Osteoblast (primary cell): ENCODE measurements at regions not wholly inside any gene's neighbourhood (a gene's known extent, or its start where the extent isn't known, plus 50 kb on each side); places are given as distances from the start of the nearest gene placed in this dataset.

Experiments used
- DNase-seq: peaks from one replicate; pipeline ENCODE4 v3.0.0; 2011; ENCODE audit warnings: low spot score, mixed read lengths; ENCODE audit not compliant: insufficient read length; ENCODE audit errors: missing footprints
- H2AFZ ChIP-seq: 2 replicates; pipeline ENCODE4 v1.6.0; 2011; ENCODE audit warnings: mild to moderate bottlenecking, low read length
- H3K27ac ChIP-seq: 2 replicates; pipeline ENCODE4 v1.5.1; 2011; ENCODE audit warnings: mild to moderate bottlenecking, low read depth, low read length, moderate library complexity
- H3K27me3 ChIP-seq: 2 replicates; pipeline ENCODE4 v1.6.0; 2012; ENCODE audit warnings: mild to moderate bottlenecking, control low read depth, inconsistent platforms, low read length, moderate library complexity; ENCODE audit not compliant: insufficient read depth
- H3K36me3 ChIP-seq: 2 replicates; pipeline ENCODE4 v1.5.1; 2011; ENCODE audit warnings: mild to moderate bottlenecking, low read length, control low read depth, moderate library complexity; ENCODE audit not compliant: insufficient read depth
- H3K4me1 ChIP-seq: 2 replicates; pipeline ENCODE4 v1.5.1; 2011; ENCODE audit warnings: mild to moderate bottlenecking, low read length, control low read depth, moderate library complexity; ENCODE audit not compliant: insufficient read depth
- H3K4me2 ChIP-seq: 2 replicates; pipeline ENCODE4 v1.6.0; 2011; ENCODE audit warnings: mild to moderate bottlenecking, low read length; ENCODE audit not compliant: insufficient read depth
- H3K4me3 ChIP-seq: fragments of 200-600 bp; sonication (generic); 3 replicates; pipeline ENCODE4 v1.5.1; 2012; ENCODE audit warnings: mild to moderate bottlenecking, low read length, inconsistent platforms; ENCODE audit not compliant: insufficient read depth
- H3K79me2 ChIP-seq: 2 replicates; pipeline ENCODE4 v1.6.0; 2012; ENCODE audit warnings: mild to moderate bottlenecking, low read length, control low read depth, inconsistent platforms; ENCODE audit not compliant: insufficient read depth
- H3K9me3 ChIP-seq: 2 replicates; pipeline ENCODE4 v1.5.1; 2011; ENCODE audit warnings: low read depth, low read length, control low read depth
- H4K20me1 ChIP-seq: 2 replicates; pipeline ENCODE4 v1.6.0; 2012; ENCODE audit warnings: mild to moderate bottlenecking, low read length, control low read depth; ENCODE audit not compliant: insufficient read depth
- TF ChIP-seq, protein P1 (sequence below): IDR thresholded peaks from 2 replicates; pipeline ENCODE4 v1.5.1; 2011; ENCODE audit warnings: mild to moderate bottlenecking, low read depth, low read length, moderate library complexity; ENCODE audit errors: extremely low read depth

DNA sequence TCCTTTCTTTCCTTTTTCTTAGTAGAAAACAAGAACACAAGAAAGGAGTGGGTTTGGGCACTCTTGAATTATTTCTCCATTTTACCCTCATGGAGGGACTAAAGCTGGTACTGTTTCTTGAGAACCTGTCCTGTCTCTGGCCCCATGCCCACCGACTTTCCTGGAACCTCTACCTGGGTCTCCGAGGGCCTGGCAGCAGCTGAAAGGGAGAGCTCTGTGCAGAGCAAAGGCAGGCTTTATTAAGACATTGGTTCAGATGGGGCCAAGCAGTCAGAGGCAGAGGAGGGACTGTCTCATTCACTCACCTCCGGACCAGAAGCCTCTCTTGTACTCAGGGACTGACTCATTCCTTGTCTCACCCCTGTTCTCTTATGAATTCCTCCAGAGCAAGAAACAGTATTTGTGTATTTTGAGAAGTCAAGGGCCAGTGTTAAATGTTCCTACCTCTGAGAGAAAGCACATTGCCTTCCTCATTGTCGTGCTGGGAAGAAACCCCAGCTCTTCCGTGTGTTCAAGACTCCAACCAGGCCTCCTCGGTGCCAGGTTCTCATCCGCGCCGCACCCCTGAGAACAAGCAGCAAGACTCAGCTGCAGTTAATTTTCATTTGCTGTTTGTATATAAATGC is 201.9 kb upstream of the NT5C1B start:
- peak; percentile 65 for DNase-seq
- TF ChIP-seq, protein P1, sequence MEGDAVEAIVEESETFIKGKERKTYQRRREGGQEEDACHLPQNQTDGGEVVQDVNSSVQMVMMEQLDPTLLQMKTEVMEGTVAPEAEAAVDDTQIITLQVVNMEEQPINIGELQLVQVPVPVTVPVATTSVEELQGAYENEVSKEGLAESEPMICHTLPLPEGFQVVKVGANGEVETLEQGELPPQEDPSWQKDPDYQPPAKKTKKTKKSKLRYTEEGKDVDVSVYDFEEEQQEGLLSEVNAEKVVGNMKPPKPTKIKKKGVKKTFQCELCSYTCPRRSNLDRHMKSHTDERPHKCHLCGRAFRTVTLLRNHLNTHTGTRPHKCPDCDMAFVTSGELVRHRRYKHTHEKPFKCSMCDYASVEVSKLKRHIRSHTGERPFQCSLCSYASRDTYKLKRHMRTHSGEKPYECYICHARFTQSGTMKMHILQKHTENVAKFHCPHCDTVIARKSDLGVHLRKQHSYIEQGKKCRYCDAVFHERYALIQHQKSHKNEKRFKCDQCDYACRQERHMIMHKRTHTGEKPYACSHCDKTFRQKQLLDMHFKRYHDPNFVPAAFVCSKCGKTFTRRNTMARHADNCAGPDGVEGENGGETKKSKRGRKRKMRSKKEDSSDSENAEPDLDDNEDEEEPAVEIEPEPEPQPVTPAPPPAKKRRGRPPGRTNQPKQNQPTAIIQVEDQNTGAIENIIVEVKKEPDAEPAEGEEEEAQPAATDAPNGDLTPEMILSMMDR = no peak

DNA sequence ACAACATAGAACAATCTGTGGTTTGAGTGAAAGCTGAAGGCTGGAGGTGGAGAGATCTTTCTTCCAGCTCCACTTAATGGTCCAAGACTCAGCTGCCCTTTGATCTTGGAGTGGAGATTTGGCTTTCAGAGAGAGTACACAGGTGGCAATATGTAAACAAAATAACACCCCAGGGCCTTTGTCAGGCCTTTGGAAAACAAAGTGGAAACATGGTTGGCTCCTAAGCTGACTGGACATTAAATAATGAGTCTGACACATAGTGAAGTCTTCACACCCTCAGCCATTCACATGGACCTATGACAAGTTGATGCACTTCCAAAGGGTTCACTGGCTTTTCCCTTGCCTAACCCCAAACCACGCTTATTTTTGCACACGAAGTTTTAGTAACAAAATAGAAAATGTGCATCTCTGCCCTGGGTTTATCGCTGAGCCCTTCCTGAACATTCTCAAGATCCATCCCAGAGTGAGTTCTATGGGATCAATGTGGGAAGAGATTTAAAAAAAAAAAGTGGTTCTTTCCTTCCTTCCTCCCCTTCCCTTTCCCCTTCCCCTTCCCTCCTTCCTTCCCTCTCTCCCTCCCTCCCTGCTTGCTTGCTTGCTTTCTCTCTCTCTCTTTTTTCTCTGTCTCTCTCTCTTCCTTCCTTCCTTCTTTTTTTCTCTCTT is 201.3 kb upstream of the NT5C1B start:
- Histone ChIP-seq H3K27ac (no peak overlapping the region), H3K4me3 (no peak overlapping the region), H2AFZ (no peak overlapping the region), H3K4me1 (peaks cover 32% of the 10 kb centered on the region), H3K27me3 (no peaks in the 10 kb centered on the region), H3K9me3 (no peaks in the 10 kb centered on the region), H3K36me3 (no peaks in the 10 kb centered on the region), H4K20me1 (no peaks in the 10 kb centered on the region), H3K79me2 (no peaks in the 10 kb centered on the region), H3K4me2 (no peak overlapping the region)
- DNase-seq = peak; percentile 30
- TF ChIP-seq, protein P1 = no peak

More for the DNA sequence above, 201.9 kb upstream of the NT5C1B start:
- H4K20me1 ChIP-seq = no peaks in the 10 kb centered on the region
- H3K9me3 ChIP-seq = no peaks in the 10 kb centered on the region
- no peak overlapping the region for H3K4me2 ChIP-seq
- no peak overlapping the region for H2AFZ ChIP-seq
- H3K36me3 ChIP-seq = no peaks in the 10 kb centered on the region
- peaks cover 38% of the 10 kb centered on the region for H3K4me1 ChIP-seq
- H3K27me3 ChIP-seq = no peaks in the 10 kb centered on the region
- no peak overlapping the region for H3K4me3 ChIP-seq
- H3K27ac ChIP-seq = no peak overlapping the region
- H3K79me2 ChIP-seq = no peaks in the 10 kb centered on the region

DNA sequence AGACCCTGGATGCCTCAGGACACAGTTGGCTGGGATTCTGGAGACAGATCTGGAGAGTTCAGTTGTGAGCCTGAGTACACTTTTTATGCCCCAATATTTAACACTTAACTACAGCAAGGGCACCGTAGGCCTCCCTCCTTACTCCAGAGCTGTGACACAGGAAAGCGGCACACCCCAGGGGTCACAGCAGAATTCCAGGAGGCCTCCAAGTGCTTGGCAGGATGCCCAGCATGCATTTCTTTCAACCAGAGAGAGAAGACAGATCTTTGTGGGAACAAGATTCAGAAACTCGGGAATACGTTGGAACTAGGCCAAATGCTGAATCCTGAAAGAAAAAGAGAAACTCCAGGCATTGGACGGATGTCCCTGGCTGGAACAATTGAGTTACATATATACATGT is 199.2 kb upstream of the NT5C1B start:
- TF ChIP-seq, protein P1 = no peak
- H3K4me2 ChIP-seq = no peak overlapping the region
- H2AFZ ChIP-seq = peak overlapping the region; percentile 6
- no peak overlapping the region for H3K27ac ChIP-seq
- no peaks in the 10 kb centered on the region for H3K9me3 ChIP-seq
- no peak for DNase-seq
- no peaks in the 10 kb centered on the region for H3K79me2 ChIP-seq
- peaks cover 28% of the 10 kb centered on the region for H3K4me1 ChIP-seq
- no peaks in the 10 kb centered on the region for H3K36me3 ChIP-seq
- H4K20me1 ChIP-seq = no peaks in the 10 kb centered on the region
- no peak overlapping the region for H3K4me3 ChIP-seq
- no peaks in the 10 kb centered on the region for H3K27me3 ChIP-seq

DNA sequence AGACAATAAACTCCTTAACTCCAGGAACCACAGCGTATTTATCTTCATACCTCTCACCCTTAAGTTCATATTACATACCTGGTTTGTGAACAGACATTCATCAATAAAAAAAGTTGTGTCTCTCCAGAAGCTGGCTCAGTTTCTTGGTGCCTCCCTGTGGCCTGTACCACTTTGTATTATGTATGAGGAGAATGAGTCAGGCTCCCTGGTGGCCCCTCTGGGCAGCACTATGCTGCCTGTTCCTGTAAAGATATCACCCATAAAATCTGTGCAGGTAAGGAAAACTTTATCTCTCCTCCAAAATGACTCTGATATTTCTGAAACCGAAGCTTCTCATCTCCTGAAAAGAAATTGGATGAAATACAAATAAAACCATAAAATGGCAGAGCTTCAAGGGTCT is 198.4 kb upstream of the NT5C1B start:
- H3K4me1 ChIP-seq = peaks cover 28% of the 10 kb centered on the region

More for the DNA sequence above, 198.4 kb upstream of the NT5C1B start:
- Histone ChIP-seq H3K27ac (no peak overlapping the region), H3K9me3 (no peaks in the 10 kb centered on the region), H3K27me3 (no peaks in the 10 kb centered on the region), H4K20me1 (no peaks in the 10 kb centered on the region), H3K4me2 (no peak overlapping the region), H3K4me3 (no peak overlapping the region), H2AFZ (no peak overlapping the region), H3K79me2 (no peaks in the 10 kb centered on the region), H3K36me3 (no peaks in the 10 kb centered on the region)
- TF ChIP-seq, protein P1 = no peak
- DNase-seq = no peak
